ENCODE measurements at regions not wholly inside any gene's neighbourhood (a gene's known extent, or its start where the extent isn't known, plus 50 kb on each side); places are given as distances from the start of the nearest gene placed in this dataset.
"Not testable (repeated sequence)": the region's sequence is repeated elsewhere in the genome, so short reads cannot be mapped to it uniquely, and the experiment has no call there.

DNA sequence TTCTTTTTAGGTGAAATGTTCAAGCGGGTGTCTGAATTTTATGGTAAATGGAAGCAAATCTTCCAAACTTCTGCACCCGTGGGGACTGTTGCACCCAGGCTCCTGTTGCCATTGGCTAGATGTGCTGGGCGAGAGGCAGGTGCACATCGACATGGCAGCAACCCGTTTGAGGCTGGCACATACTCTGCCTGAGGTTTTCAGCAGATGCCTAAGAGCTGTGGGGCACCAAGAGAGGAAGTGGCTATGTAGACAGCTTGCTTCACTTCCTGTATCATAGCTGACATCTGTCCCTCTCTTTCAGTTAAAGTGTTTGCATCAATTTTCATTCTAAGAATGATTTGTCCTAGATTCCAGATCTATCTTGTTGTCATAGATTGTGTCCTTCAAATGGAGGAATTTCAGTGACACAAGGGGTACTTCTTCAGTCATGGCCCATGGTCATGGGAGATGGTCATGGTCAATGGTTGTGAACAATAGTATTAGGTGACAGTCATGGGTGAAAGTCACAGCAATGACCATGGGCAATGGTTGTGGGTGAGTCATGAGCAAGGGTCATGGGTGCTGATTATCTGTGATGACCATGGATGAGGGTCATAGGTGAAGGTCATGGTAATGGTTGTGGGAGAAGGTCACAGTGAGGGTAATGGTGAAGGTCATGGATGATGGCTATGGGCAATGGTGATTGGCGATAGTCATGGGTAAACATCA is 115.1 kb upstream of the IRX4 start:
- intact Hi-C loops (cut with DNase I): no loop called here

GRCh38 chr5:1995491-1995890 is 112.8 kb upstream of the IRX4 start:
- no peak for DNase-seq (ENCODE audit: low spot score)
- intact Hi-C loops (cut with DNase I): no loop called here

More for the DNA sequence above, 115.1 kb upstream of the IRX4 start:
- DNase-seq (ENCODE audit: low spot score): no peak

DNA sequence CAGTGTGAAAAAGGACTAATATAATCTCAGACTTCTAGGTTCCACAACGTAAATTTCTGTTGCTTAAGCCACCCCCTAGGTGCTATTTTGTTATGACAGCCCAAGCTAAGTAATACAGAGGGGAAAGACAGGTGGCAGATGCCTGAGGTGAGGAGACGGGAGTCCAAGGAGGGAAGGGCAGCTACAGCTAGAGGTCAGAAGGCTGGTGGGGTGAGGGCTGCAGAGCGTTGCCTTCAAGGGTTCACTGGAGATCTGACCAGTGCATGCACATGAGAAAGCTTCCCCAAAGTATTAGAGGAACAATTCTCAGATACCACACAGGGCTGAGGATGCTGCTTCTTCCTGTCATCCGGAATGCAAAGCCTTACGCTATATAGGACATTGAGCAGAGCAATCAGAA is 104.7 kb upstream of the IRX4 start:
- intact Hi-C loops (cut with DNase I): no loop called here
- DNase-seq (ENCODE audit: low spot score): no peak

DNA sequence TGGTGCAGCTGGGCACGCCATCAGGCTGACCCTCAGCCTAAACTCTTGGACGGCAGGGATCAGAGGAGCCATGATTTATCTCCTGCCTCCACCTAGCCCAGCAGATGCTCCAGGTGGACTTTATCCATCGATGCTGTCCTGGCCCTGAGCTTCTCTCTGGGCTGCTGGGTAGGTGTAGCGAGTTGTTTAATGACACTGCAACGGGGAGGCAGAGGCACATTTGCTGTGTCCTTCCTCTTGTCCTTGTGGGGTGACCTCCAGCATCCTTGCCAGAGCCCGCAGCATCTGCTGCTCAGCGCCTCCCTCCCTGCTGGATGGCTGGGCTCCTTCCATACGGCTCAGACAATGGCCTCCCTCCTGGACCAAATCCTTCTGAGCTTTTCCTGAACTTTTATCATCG is 103.1 kb upstream of the IRX4 start:
- intact Hi-C loops (cut with DNase I): no loop called here
- DNase-seq (ENCODE audit: low spot score): no peak

DNA sequence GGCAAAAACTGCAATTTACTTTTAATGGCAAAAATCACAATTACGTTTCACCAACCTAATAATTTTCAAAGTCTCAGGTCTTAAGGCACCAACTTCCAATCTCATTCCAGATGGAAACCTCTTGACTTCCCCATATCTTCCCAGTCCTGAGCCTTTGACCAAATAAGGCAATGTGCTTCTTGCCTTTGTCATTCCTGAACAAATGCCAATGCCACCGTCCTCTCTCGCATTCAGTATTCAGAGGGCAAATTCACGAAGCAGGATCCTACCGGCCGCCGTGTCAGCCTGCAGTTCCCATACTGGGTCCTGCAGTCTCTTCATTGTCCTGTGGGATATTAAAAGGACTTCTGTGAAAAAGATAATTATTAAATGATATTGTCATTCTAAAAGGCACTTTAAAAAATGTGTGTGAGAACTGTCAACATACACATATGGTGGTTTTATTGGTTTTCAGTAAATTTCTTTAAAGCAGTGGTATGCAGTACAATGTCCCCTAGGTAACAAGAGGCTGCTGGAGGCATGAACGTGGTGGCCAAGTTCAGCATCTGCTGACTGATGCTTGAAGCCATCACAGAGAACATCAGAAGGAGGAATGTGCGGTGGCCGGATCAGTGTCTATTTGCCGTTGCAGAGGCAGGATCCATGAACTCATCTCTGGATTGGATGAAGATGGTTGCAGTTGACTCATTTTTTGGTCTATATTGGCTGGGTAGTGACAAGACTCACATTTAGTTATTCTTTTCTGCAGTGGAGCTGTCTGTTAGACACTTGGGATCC is 101.4 kb upstream of the IRX4 start:
- intact Hi-C loops (cut with DNase I): no loop called here
- DNase-seq (ENCODE audit: low spot score): no peak

DNA sequence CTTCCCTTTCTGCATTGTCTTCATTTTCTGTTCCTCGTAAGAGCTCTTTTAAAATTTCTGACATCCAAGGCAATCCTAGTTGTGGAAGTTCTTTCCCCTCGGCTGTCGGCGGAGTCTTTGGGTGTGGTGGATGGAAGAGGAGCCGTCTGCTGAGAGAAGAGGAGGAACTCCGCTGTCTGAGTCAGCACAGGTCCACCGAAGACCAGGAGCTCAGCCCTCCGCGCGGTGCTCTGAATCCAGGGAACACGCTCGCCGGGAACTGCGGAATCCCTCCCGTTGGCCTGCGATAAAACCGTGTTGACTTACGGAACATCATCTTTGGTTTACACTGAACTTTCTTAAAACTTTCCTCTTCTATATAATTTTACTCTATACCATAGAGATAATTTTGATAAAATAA is 100.7 kb upstream of the IRX4 start:
- intact Hi-C loops (cut with DNase I): no loop called here
- no peak for DNase-seq (ENCODE audit: low spot score)

DNA sequence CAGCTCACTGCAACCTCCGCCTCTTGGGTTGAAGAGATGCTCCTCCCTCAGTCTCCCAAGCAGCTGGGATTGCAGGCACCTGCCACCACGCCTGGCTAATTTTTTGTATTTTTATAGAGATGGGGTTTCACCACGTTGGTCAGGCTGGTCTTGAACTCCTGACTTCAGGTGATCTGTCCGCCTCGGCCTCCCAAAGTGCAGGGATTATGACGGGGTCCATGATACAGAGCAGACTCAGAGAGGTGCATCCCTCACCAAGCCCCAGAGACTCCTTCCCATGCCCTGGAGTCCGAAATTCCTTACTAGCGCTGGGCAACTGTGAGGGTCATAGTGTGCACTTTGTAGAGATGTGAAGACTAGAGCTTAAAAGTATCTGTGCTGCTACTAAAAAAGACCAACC is 99.8 kb upstream of the IRX4 start:
- intact Hi-C loops (cut with DNase I); DNase-seq (ENCODE audit: low spot score): not testable (repeated sequence)

GRCh38 chr5:1975898-1976765 is 93.4 kb upstream of the IRX4 start:
- no peak for DNase-seq (ENCODE audit: low spot score)
- intact Hi-C loops (cut with DNase I): no loop called here

GRCh38 chr5:1975406-1975715 is 92.6 kb upstream of the IRX4 start:
- DNase-seq (ENCODE audit: low spot score): no peak
- intact Hi-C loops (cut with DNase I): no loop called here

GRCh38 chr5:1974501-1975405 is 92.0 kb upstream of the IRX4 start:
- DNase-seq (ENCODE audit: low spot score): no peak
- intact Hi-C loops (cut with DNase I): no loop called here

DNA sequence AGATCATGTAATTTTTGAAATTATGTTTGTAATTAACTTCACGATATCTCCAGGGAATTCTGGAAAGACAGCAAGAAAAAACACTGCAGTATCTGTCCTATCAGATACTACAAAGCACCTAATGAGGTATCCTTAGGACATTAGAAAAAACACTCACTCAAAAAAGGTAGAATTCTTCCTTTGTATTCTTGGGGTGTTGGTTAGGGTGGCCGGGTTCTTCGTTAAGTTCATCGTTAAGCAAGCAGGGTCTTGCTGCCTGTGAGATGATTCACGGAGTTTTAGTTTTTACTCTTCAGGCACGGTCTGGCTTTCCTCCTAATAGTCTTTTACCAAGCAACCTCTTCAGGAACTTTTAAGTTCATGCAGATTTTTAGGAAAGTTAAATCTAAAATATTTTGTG is 91.4 kb upstream of the IRX4 start:
- intact Hi-C loops (cut with DNase I): no loop called here

DNA sequence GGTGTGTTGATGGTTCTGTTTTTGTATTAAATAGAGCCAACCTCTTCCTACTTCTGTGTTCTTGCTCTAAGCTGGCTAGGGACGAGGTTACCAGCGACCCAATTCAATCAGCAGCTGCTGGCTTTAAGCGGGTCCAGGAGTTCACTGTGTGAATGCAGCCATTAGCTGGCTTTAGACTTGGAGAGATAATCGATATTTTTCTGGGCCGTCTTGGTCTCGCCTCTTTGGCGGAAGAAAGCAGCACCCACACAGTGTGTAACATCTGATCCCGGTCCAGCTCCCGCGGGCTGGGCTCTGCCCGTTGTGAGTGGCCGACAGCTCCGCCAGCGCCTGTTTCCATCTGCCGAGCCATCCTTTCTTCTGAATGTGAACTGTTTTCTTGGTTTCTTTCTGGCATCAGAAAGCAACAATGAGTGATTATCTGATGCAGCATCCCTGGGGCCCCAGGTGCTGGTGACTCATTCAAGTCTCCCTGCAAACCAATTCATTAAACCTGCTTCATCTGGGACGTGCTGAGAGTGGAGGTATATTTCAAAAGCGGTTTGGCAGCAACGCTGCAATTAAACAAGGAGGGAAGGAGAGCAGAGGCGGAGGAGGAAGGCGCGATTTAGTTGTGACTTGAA is 90.8 kb upstream of the IRX4 start:
- no peak for DNase-seq (ENCODE audit: low spot score)
- intact Hi-C loops (cut with DNase I): no loop called here

More for the DNA sequence above, 91.4 kb upstream of the IRX4 start:
- DNase-seq (ENCODE audit: low spot score): no peak

GRCh38 chr5:1971944-1972343 is 89.2 kb upstream of the IRX4 start:
- DNase-seq (ENCODE audit: low spot score): no peak

GRCh38 chr5:1967736-1968135 is 85.0 kb upstream of the IRX4 start:
- intact Hi-C loops (cut with DNase I): no loop called here
- DNase-seq (ENCODE audit: low spot score): no peak

More at GRCh38 chr5:1971944-1972343, 89.2 kb upstream of the IRX4 start:
- intact Hi-C loops (cut with DNase I): no loop called here

GRCh38 chr5:1966461-1966860 is 83.7 kb upstream of the IRX4 start:
- no peak for DNase-seq (ENCODE audit: low spot score)
- intact Hi-C loops (cut with DNase I): no loop called here

DNA sequence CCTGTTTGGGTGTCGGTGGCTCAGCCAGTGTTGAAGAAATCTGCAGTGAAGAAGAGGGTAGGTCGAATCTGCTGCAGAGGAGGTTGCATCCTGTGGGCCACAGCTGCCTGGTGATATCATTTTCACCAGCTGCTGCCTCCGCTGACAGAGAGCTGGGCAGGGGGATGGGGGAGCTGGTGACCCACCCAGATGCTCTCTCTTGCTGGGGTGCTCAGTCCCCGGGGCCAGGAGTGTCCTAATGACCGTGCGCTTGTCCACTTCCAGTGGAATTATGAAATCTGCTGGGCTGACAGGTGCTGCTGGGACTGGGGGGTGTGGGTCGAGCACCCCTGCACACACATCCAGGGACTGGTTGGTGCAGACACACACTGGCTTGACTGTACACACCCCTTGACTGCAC is 83.2 kb upstream of the IRX4 start:
- intact Hi-C loops (cut with DNase I): no loop called here
- no peak for DNase-seq (ENCODE audit: low spot score)

GRCh38 chr5:1963941-1964451 is 81.3 kb upstream of the IRX4 start:
- intact Hi-C loops (cut with DNase I): no loop called here
- DNase-seq (ENCODE audit: low spot score): no peak

DNA sequence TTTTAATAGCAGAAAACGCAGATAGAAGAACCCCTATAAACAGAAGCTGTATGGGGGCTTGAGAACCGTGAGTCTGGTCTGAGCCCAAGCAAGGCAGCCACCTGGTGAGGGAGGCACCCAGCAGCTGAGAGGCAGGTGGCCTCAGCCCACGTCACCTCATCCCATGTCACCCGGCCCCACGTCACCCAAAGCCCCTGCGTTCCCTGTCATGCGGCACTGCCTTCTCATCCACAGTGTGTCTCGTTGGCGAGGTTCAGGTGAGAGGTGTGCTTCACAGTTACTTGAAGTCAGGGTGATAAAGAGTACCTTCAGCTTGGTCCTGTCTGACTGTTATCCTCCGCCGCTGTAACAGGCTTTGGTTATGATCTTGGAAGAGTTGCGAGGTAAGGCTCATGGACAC is 80.6 kb upstream of the IRX4 start:
- DNase-seq (ENCODE audit: low spot score): no peak
- intact Hi-C loops (cut with DNase I): no loop called here
